ENCODE measurements at regions not wholly inside any gene's neighbourhood (a gene's known extent, or its start where the extent isn't known, plus 50 kb on each side); places are given as distances from the start of the nearest gene placed in this dataset.

- no peak for DNase-seq
- H3K9me3 ChIP-seq: no peaks in the 10 kb centered on the region
- in situ Hi-C loops (cut with MboI; ENCODE audit: low pct_ligation_motif_present in 1 of 4, low pct_unique_long_range_greater_than_20kb in 1 of 4, low sequenced_read_pairs in 3 of 4): no loop called here
- H3K27me3 ChIP-seq: no peaks in the 10 kb centered on the region
- 67 to 84% methylated on average over 5 to 7 of the region's 7 CpGs for WGBS, 2 donors (ENCODE audit: low coverage in 1 of 2)
- H3K27ac ChIP-seq: no peak overlapping the region
- TF ChIP-seq EP300 (IDR thresholded peaks at IDR 0.05; ENCODE audit: low read depth) (no peak), POLR2AphosphoS5 (IDR thresholded peaks at IDR 0.05) (no peak), CTCF (IDR thresholded peaks at IDR 0.05) (no peak), POLR2A (IDR thresholded peaks at IDR 0.05) (no peak)
- H3K36me3 ChIP-seq: no peaks in the 10 kb centered on the region
- peaks cover 0 to 3% (median 0%) of the 10 kb centered on the region in 4 donors for H3K4me1 ChIP-seq
- H3K4me3 ChIP-seq: no peak overlapping the region
- intact Hi-C loops (cut with DNase I; ENCODE audit: low total_unique reads): no loop called here
Observed at GRCh38 chr6:170464524-170464979, 88.6 kb downstream of the PSMB1 start.

DNA sequence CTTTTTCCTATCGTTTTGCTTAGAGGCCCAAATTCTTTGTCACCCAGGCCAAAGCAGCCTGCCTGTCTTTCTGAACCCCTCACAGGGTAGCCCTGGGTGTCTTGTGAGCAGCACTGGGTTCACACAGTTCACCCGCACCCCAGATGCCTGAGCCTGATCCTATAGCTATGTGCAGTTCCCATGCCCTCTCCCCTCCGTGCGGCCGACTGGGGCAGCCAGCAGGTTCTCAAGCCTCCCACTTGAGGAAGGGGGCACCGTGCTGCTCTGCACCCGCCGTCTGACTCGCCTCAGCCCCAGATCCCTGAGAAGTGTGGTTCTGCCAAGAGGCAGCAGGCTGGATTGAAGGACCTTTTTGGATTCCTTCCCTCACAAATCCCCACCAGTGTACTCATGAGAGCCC lies 89.0 kb downstream of the PSMB1 start:
- H3K27ac ChIP-seq: no peak overlapping the region
- peaks cover 0 to 3% (median 0%) of the 10 kb centered on the region in 4 donors for H3K4me1 ChIP-seq
- no peaks in the 10 kb centered on the region for H3K36me3 ChIP-seq
- TF ChIP-seq POLR2A (IDR thresholded peaks at IDR 0.05) (no peak), CTCF (IDR thresholded peaks at IDR 0.05) (no peak), POLR2AphosphoS5 (IDR thresholded peaks at IDR 0.05) (no peak), EP300 (IDR thresholded peaks at IDR 0.05; ENCODE audit: low read depth) (no peak)
- in situ Hi-C loops (cut with MboI; ENCODE audit: low pct_ligation_motif_present in 1 of 4, low pct_unique_long_range_greater_than_20kb in 1 of 4, low sequenced_read_pairs in 3 of 4) (no loop called here), intact Hi-C loops (cut with DNase I; ENCODE audit: low total_unique reads) (no loop called here)
- H3K4me3 ChIP-seq: no peak overlapping the region
- DNase-seq: no peak
- H3K9me3 ChIP-seq: no peaks in the 10 kb centered on the region
- H3K27me3 ChIP-seq: no peaks in the 10 kb centered on the region
- 87 to 90% methylated on average over 6 to 9 of the region's 9 CpGs for WGBS, 2 donors (ENCODE audit: low coverage in 1 of 2)

DNA sequence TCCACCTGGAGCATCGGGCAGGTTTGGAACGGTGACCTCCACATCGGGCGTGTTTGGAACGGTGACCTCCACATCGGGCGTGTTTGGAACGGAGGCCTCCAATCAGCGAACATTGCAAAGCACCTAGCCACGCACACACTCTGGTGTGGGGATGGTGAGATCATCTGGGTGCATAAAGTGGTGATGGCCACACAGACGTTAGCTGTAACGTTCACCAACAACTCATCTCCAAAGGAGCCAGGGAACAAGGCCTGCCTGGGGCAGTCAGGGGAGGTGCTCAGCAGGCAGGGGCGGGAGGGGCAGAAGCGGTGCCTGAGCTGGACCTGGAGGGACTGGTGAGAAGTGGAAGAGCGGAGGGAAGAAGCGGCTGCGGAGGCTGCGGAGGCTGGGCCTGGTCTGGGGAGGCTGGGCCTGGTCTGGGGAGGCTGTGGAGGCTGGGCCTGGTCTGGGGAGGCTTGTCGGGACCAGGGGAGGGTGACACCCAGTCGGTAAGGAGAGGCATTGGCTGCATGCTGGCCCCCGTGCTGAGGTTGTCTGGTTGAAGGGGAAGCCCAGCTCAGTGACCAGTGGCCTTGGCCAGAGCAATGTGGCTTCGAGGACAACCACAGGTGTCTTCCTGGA lies 89.9 kb downstream of the PSMB1 start:
- WGBS, 2 donors (ENCODE audit: low coverage in 1 of 2): 90% methylated on average over 18 of the region's 22 CpGs; no CpG with 5 or more reads in 1 of the 2 donors
- no peak for TF ChIP-seq EP300 (IDR thresholded peaks at IDR 0.05; ENCODE audit: low read depth)
- TF ChIP-seq POLR2AphosphoS5 (IDR thresholded peaks at IDR 0.05): no peak
- TF ChIP-seq CTCF (IDR thresholded peaks at IDR 0.05): no peak
- TF ChIP-seq POLR2A (IDR thresholded peaks at IDR 0.05): no peak
- Histone ChIP-seq H3K27ac (no peak overlapping the region), H3K4me3 (no peak overlapping the region), H3K27me3 (no peaks in the 10 kb centered on the region), H3K4me1 (peaks cover 0 to 3% (median 0%) of the 10 kb centered on the region in 4 donors), H3K36me3 (no peaks in the 10 kb centered on the region), H3K9me3 (no peaks in the 10 kb centered on the region)
- DNase-seq: no peak
- intact Hi-C loops (cut with DNase I; ENCODE audit: low total_unique reads) (no loop called here), in situ Hi-C loops (cut with MboI; ENCODE audit: low pct_ligation_motif_present in 1 of 4, low pct_unique_long_range_greater_than_20kb in 1 of 4, low sequenced_read_pairs in 3 of 4) (no loop called here)

DNA sequence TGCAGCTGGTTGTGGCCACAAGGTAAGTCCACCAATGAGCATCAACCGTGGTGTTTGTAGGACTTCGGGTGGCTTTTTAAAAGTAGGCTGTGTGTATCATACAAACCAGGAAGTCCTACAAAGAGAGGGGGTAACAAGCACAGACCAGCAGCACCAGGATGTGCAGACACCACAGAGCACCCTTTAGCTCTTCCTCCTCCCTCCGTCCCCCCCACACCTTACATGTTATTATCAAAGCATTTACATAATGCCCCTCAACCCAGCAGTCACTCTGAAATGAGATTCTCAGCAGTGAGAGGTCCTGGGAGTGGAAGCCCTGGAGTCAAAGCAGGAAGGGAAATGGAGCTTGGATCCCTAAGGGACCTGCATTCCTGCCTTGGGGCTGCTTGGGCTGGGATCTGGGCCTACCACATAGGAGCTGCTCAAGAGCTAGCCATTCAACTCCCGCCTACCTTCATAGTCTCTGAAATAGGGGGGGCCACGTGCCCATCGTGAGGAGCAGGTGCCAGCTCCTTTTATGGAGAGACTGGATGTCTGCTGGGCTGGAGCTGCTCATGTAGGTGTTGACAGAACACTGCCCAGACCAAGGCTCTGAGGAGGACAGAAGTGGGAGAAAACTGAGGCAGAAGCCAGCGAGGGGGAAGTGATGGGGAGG lies 90.6 kb downstream of the PSMB1 start:
- Histone ChIP-seq H3K9me3 (no peaks in the 10 kb centered on the region), H3K4me3 (no peak overlapping the region), H3K4me1 (peaks cover 0 to 3% (median 0%) of the 10 kb centered on the region in 4 donors), H3K27ac (no peak overlapping the region), H3K27me3 (no peaks in the 10 kb centered on the region), H3K36me3 (no peaks in the 10 kb centered on the region)
- no peak for DNase-seq
- in situ Hi-C loops (cut with MboI; ENCODE audit: low pct_ligation_motif_present in 1 of 4, low pct_unique_long_range_greater_than_20kb in 1 of 4, low sequenced_read_pairs in 3 of 4): no loop called here
- intact Hi-C loops (cut with DNase I; ENCODE audit: low total_unique reads): no loop called here
- TF ChIP-seq EP300 (IDR thresholded peaks at IDR 0.05; ENCODE audit: low read depth) (no peak), POLR2AphosphoS5 (IDR thresholded peaks at IDR 0.05) (no peak), CTCF (IDR thresholded peaks at IDR 0.05) (no peak), POLR2A (IDR thresholded peaks at IDR 0.05) (no peak)
- 63 to 71% methylated on average over 3 to 7 of the region's 7 CpGs for WGBS, 2 donors (ENCODE audit: low coverage in 1 of 2)

All from transverse colon (tissue), 4 donors.